ENCODE measurements at regions not wholly inside any gene's neighbourhood (a gene's known extent, or its start where the extent isn't known, plus 50 kb on each side); places are given as distances from the start of the nearest gene placed in this dataset.

GRCh38 chr4:19014594-19014993, 993.0 kb upstream of the LCORL start:
- POLR2A ChIA-PET, result no interaction called here
- FAIRE-seq (no peak), DNase-seq (ENCODE audit: low read depth, low spot score) (no peak)
- no peaks in the 10 kb centered on the region for H3K9me1 ChIP-seq (replicated peaks; ENCODE audit: control insufficient read depth, extremely low read depth, insufficient read depth, low read length)
- CTCF ChIA-PET, result no interaction called here
- no peaks in the 10 kb centered on the region for H3K27me3 ChIP-seq (ENCODE audit: control insufficient read depth in 2 of 2, insufficient read depth in 2 of 2, low read length in 2 of 2)
- H4K20me1 ChIP-seq (replicated peaks; ENCODE audit: control insufficient read depth, extremely low read depth, insufficient read depth, low read length), result no peaks in the 10 kb centered on the region
- H3K4me3 ChIP-seq (replicated peaks in 1 of 3; ENCODE audit: insufficient read depth in 1 of 3, low read depth in 1 of 3, low read length in 3 of 3), result no peak overlapping the region
- H3K4me1 ChIP-seq (ENCODE audit: control insufficient read depth, extremely low read depth, insufficient read depth, low read length), result no peaks in the 10 kb centered on the region
- intact Hi-C loops (cut with micrococcal nuclease) (no loop called here), dilution Hi-C loops (cut with MboI; ENCODE audit: extremely low pct_ligation_motif_present, low sequenced_read_pairs) (no loop called here)
- no TSS peak for BruUV-seq (replicated peaks)
- no peaks in the 10 kb centered on the region for H3K36me3 ChIP-seq (ENCODE audit: control insufficient read depth in 2 of 2, extremely low read depth in 1 of 2, insufficient read depth in 2 of 2, low read length in 2 of 2)
- no peak overlapping the region for H2AFZ ChIP-seq (ENCODE audit: low read depth, low read length)
- no peak overlapping the region for H3K27ac ChIP-seq (ENCODE audit: insufficient read depth, low read depth, low read length)
- no peak overlapping the region for H3K4me2 ChIP-seq (ENCODE audit: insufficient read depth, low read length)
- H3K9me3 ChIP-seq (replicated peaks; ENCODE audit: control insufficient read depth, insufficient read depth, low read length), result no peaks in the 10 kb centered on the region
- no peaks in the 10 kb centered on the region for H3K79me2 ChIP-seq (ENCODE audit: control insufficient read depth, insufficient read depth, low read length)
- H3K9ac ChIP-seq (replicated peaks; ENCODE audit: extremely low read depth, insufficient read depth, low read length), result no peak overlapping the region
- TF ChIP-seq POLR2A (IDR thresholded peaks at IDR 0.05; ENCODE audit: low read depth, low read length) (no peak), MAX (IDR thresholded peaks at IDR 0.05; ENCODE audit: insufficient read depth, insufficient read length) (no peak), CTCF (IDR thresholded peaks at IDR 0.05; ENCODE audit: extremely low read depth in 1 of 2, insufficient read depth in 1 of 2, low read depth in 1 of 2, low read length in 2 of 2) (no peak), MYC (IDR thresholded peaks at IDR 0.05; ENCODE audit: low read depth, low read length) (no peak), POLR2AphosphoS5 (IDR thresholded peaks at IDR 0.05; ENCODE audit: insufficient read depth, low read depth, low read length) (no peak), GATA2 (IDR thresholded peaks at IDR 0.05; ENCODE audit: insufficient read depth, insufficient read length, low read depth, low read length) (no peak), FOS (IDR thresholded peaks at IDR 0.05; ENCODE audit: borderline replicate concordance, insufficient read depth, low read length) (no peak), EZH2 (IDR thresholded peaks at IDR 0.05; ENCODE audit: borderline replicate concordance, low read depth, low read length, severe bottlenecking) (no peak), JUN (IDR thresholded peaks at IDR 0.05; ENCODE audit: borderline replicate concordance, insufficient read depth, insufficient read length, low read depth) (no peak)

All from endothelial cell of umbilical vein (primary cell).